ENCODE measurements at regions not wholly inside any gene's neighbourhood (a gene's known extent, or its start where the extent isn't known, plus 50 kb on each side); places are given as distances from the start of the nearest gene placed in this dataset.

- TF ChIP-seq EZH2phosphoT487 (conservative IDR thresholded peaks at IDR 0.05; ENCODE audit: low read length) (no peak), CTCF (IDR thresholded peaks at IDR 0.05; ENCODE audit: insufficient read depth, low read length, poor library complexity, severe bottlenecking) (no peak)
Measured at GRCh38 chr11:69959461-69959860, 118.7 kb upstream of the ANO1 start.
